Stomach (tissue), 4 donors: ENCODE measurements at regions not wholly inside any gene's neighbourhood (a gene's known extent, or its start where the extent isn't known, plus 50 kb on each side); places are given as distances from the start of the nearest gene placed in this dataset.

Source experiments
- CTCF ChIP-seq, 7 experiments: fragments of 450-650 bp in 4 of 7; fragments of 200-600 bp in 3 of 7; sonication (generic) in 3 of 7; IDR thresholded peaks; one replicate each; pipeline ENCODE4 v1.5.1; 2016 to 2019; ENCODE audit warnings: antibody characterized with exemption in 7 of 7, control low read depth in 2 of 7, mild to moderate bottlenecking in 1 of 7
- EP300 ChIP-seq: sonication (generic); formaldehyde crosslinking; IDR thresholded peaks from one replicate; pipeline ENCODE4 v1.6.1; 2017; ENCODE audit warnings: antibody characterized with exemption
- POLR2AphosphoS5 ChIP-seq, 3 donors: sonication (generic); formaldehyde crosslinking; IDR thresholded peaks; one replicate each; pipeline ENCODE4 v1.6.1; 2016; ENCODE audit warnings: antibody characterized with exemption in 3 of 3

GRCh38 chr5:98209418-98209817 is 564.0 kb upstream of the RGMB start:
- TF ChIP-seq CTCF (IDR thresholded peaks at IDR 0.05): no peak
- TF ChIP-seq POLR2AphosphoS5 (IDR thresholded peaks at IDR 0.05): no peak
- no peak for TF ChIP-seq EP300
